Frontal cortex (tissue), 3 donors: ENCODE measurements at regions not wholly inside any gene's neighbourhood (a gene's known extent, or its start where the extent isn't known, plus 50 kb on each side); places are given as distances from the start of the nearest gene placed in this dataset.
A peak's percentile ranks its signal among the peaks of the same experiment; 100 is the strongest.

Experiments used
- DNase-seq, 2 donors: peaks; one replicate each; pipeline ENCODE4 v3.0.0; 2012; ENCODE audit warnings: low spot score in 2 of 2
- FAIRE-seq: peaks from 2 replicates; lab custom pipeline; 2012; peaks lifted over from hg19 to GRCh38; lab: Jason Lieb, UNC
- donor health status: control.
- donor health status: control.
- donor health status: control.

GRCh38 chr1:222087221-222087920 lies 345.5 kb upstream of the DUSP10 start:
- no peak for DNase-seq
- no peak for FAIRE-seq

GRCh38 chr1:222084996-222085395 lies 343.1 kb upstream of the DUSP10 start:
- FAIRE-seq (no peak), DNase-seq (no peak)

GRCh38 chr1:222084048-222084447 lies 342.2 kb upstream of the DUSP10 start:
- no peak for DNase-seq
- FAIRE-seq = peak; percentile 36

GRCh38 chr1:222081859-222082258 lies 340.0 kb upstream of the DUSP10 start:
- DNase-seq = no peak
- FAIRE-seq = no peak

- no peak for FAIRE-seq
- no peak for DNase-seq
Observed at GRCh38 chr1:222079566-222079965, 337.7 kb upstream of the DUSP10 start.

- no peak for DNase-seq
Observed at GRCh38 chr1:222077206-222077605, 335.3 kb upstream of the DUSP10 start.

GRCh38 chr1:222074317-222074716 lies 332.4 kb upstream of the DUSP10 start:
- no peak for DNase-seq
- FAIRE-seq = no peak

More at GRCh38 chr1:222077206-222077605, 335.3 kb upstream of the DUSP10 start:
- no peak for FAIRE-seq

- FAIRE-seq (no peak), DNase-seq (no peak)
Observed at GRCh38 chr1:222073307-222073995, 331.6 kb upstream of the DUSP10 start.

GRCh38 chr1:222071387-222071786 lies 329.5 kb upstream of the DUSP10 start:
- no peak for DNase-seq
- no peak for FAIRE-seq

- DNase-seq (no peak), FAIRE-seq (no peak)
Observed at GRCh38 chr1:222068937-222069336, 327.0 kb upstream of the DUSP10 start.

GRCh38 chr1:222068101-222068500 lies 326.2 kb upstream of the DUSP10 start:
- DNase-seq (no peak), FAIRE-seq (no peak)

GRCh38 chr1:222066539-222066938 lies 324.6 kb upstream of the DUSP10 start:
- FAIRE-seq (no peak), DNase-seq (no peak)

- no peak for DNase-seq
- no peak for FAIRE-seq
Observed at GRCh38 chr1:222065234-222065633, 323.3 kb upstream of the DUSP10 start.

- DNase-seq = no peak
- FAIRE-seq = no peak
Observed at GRCh38 chr1:222064388-222065211, 322.7 kb upstream of the DUSP10 start.

GRCh38 chr1:222062640-222063039 lies 320.8 kb upstream of the DUSP10 start:
- DNase-seq = no peak
- FAIRE-seq = no peak

GRCh38 chr1:222061711-222062359 lies 319.9 kb upstream of the DUSP10 start:
- FAIRE-seq = no peak
- no peak for DNase-seq

GRCh38 chr1:222060210-222060916 lies 318.5 kb upstream of the DUSP10 start:
- FAIRE-seq = no peak
- DNase-seq = no peak

- DNase-seq (no peak), FAIRE-seq (no peak)
Observed at GRCh38 chr1:222058249-222058648, 316.4 kb upstream of the DUSP10 start.

GRCh38 chr1:222057162-222057561 lies 315.3 kb upstream of the DUSP10 start:
- FAIRE-seq = no peak

GRCh38 chr1:222054416-222054815 lies 312.5 kb upstream of the DUSP10 start:
- DNase-seq (no peak), FAIRE-seq (no peak)

More at GRCh38 chr1:222057162-222057561, 315.3 kb upstream of the DUSP10 start:
- no peak for DNase-seq
